ENCODE measurements at regions not wholly inside any gene's neighbourhood (a gene's known extent, or its start where the extent isn't known, plus 50 kb on each side); places are given as distances from the start of the nearest gene placed in this dataset.

GRCh38 chr5:2250365-2250950, 367.7 kb upstream of the IRX4 start:
- no peak for ATAC-seq
- intact Hi-C loops (cut with micrococcal nuclease): no loop called here
- Histone ChIP-seq H3K4me3 (ENCODE audit: low read length) (no peak overlapping the region), H2AFZ (ENCODE audit: low read length) (no peak overlapping the region), H4K20me1 (ENCODE audit: low read length) (no peaks in the 10 kb centered on the region), H3K27me3 (ENCODE audit: low read length) (peaks cover 16% of the 10 kb centered on the region; the same call in 1 of the 2 replicates), H3K36me3 (ENCODE audit: low read depth, low read length) (no peaks in the 10 kb centered on the region), H3K27ac (ENCODE audit: low read length) (no peak overlapping the region), H3K9ac (ENCODE audit: low read length) (no peak overlapping the region), H3K4me1 (ENCODE audit: insufficient read depth, low read length) (no peaks in the 10 kb centered on the region), H3K79me2 (ENCODE audit: low read length) (no peaks in the 10 kb centered on the region), H3K9me3 (ENCODE audit: low read length) (no peaks in the 10 kb centered on the region), H3K9me2 (replicated peaks; ENCODE audit: low read length) (no peaks in the 10 kb centered on the region), H3K4me2 (ENCODE audit: low read length) (no peak overlapping the region), H3F3A (ENCODE audit: low read length, unreplicated experiment) (no peaks in the 10 kb centered on the region)
- ChIA-PET POLR2A (ENCODE audit: unreplicated experiment) (no interaction called here), CTCF (no interaction called here)
- no peak for DNase-seq
- BruUV-seq (replicated peaks): no TSS peak
- no peak for TF ChIP-seq CTCF (conservative IDR thresholded peaks at IDR 0.05; ENCODE audit: low read depth, low read length)
- TF ChIP-seq EZH2 (IDR thresholded peaks at IDR 0.05; ENCODE audit: low read length, unreplicated experiment): no peak
- TF ChIP-seq EZH2phosphoT487 (IDR thresholded peaks at IDR 0.05; ENCODE audit: borderline replicate concordance, low read length): no peak

- no peaks in the 10 kb centered on the region for H3K79me2 ChIP-seq (ENCODE audit: low read length)
- H3K4me1 ChIP-seq (ENCODE audit: insufficient read depth, low read length): no peaks in the 10 kb centered on the region
- no peak overlapping the region for H3K4me2 ChIP-seq (ENCODE audit: low read length)
- ATAC-seq: no peak
- H2AFZ ChIP-seq (ENCODE audit: low read length): no peak overlapping the region
- POLR2A ChIA-PET (ENCODE audit: unreplicated experiment): no interaction called here
- H3K9ac ChIP-seq (ENCODE audit: low read length): no peak overlapping the region
- no peaks in the 10 kb centered on the region for H3F3A ChIP-seq (ENCODE audit: low read length, unreplicated experiment)
- intact Hi-C loops (cut with micrococcal nuclease): no loop called here
- no peaks in the 10 kb centered on the region for H3K36me3 ChIP-seq (ENCODE audit: low read depth, low read length)
- DNase-seq: no peak
- no peak for TF ChIP-seq EZH2 (IDR thresholded peaks at IDR 0.05; ENCODE audit: low read length, unreplicated experiment)
- no peak for TF ChIP-seq EZH2phosphoT487 (IDR thresholded peaks at IDR 0.05; ENCODE audit: borderline replicate concordance, low read length)
- TF ChIP-seq CTCF (conservative IDR thresholded peaks at IDR 0.05; ENCODE audit: low read depth, low read length): no peak
- H3K9me2 ChIP-seq (replicated peaks; ENCODE audit: low read length): no peaks in the 10 kb centered on the region
- peaks cover 16% of the 10 kb centered on the region; the same call in 1 of the 2 replicates for H3K27me3 ChIP-seq (ENCODE audit: low read length)
- CTCF ChIA-PET: no interaction called here
- H3K9me3 ChIP-seq (ENCODE audit: low read length): no peaks in the 10 kb centered on the region
- BruUV-seq (replicated peaks): no TSS peak
- H4K20me1 ChIP-seq (ENCODE audit: low read length): no peaks in the 10 kb centered on the region
- H3K27ac ChIP-seq (ENCODE audit: low read length): no peak overlapping the region
- H3K4me3 ChIP-seq (ENCODE audit: low read length): no peak overlapping the region
Measured at GRCh38 chr5:2249442-2249841, 366.7 kb upstream of the IRX4 start.

- H3K27me3 ChIP-seq (ENCODE audit: low read length): peaks cover 16% of the 10 kb centered on the region; the same call in 1 of the 2 replicates
- BruUV-seq (replicated peaks): no TSS peak
- no peaks in the 10 kb centered on the region for H3K79me2 ChIP-seq (ENCODE audit: low read length)
- H3K27ac ChIP-seq (ENCODE audit: low read length): no peak overlapping the region
- ChIA-PET POLR2A (ENCODE audit: unreplicated experiment) (no interaction called here), CTCF (no interaction called here)
- no peak for TF ChIP-seq EZH2phosphoT487 (IDR thresholded peaks at IDR 0.05; ENCODE audit: borderline replicate concordance, low read length)
- no peak for TF ChIP-seq CTCF (conservative IDR thresholded peaks at IDR 0.05; ENCODE audit: low read depth, low read length)
- TF ChIP-seq EZH2 (IDR thresholded peaks at IDR 0.05; ENCODE audit: low read length, unreplicated experiment): no peak
- H3K9me2 ChIP-seq (replicated peaks; ENCODE audit: low read length): no peaks in the 10 kb centered on the region
- H3K36me3 ChIP-seq (ENCODE audit: low read depth, low read length): no peaks in the 10 kb centered on the region
- no peak overlapping the region for H3K9ac ChIP-seq (ENCODE audit: low read length)
- no peaks in the 10 kb centered on the region for H3K4me1 ChIP-seq (ENCODE audit: insufficient read depth, low read length)
- DNase-seq (no peak), ATAC-seq (no peak)
- no peaks in the 10 kb centered on the region for H4K20me1 ChIP-seq (ENCODE audit: low read length)
- H3K4me3 ChIP-seq (ENCODE audit: low read length): no peak overlapping the region
- intact Hi-C loops (cut with micrococcal nuclease): no loop called here
- H3K4me2 ChIP-seq (ENCODE audit: low read length): no peak overlapping the region
- no peak overlapping the region for H2AFZ ChIP-seq (ENCODE audit: low read length)
- no peaks in the 10 kb centered on the region for H3F3A ChIP-seq (ENCODE audit: low read length, unreplicated experiment)
- H3K9me3 ChIP-seq (ENCODE audit: low read length): no peaks in the 10 kb centered on the region
Measured at GRCh38 chr5:2249026-2249425, 366.3 kb upstream of the IRX4 start.
